ENCODE measurements at regions not wholly inside any gene's neighbourhood (a gene's known extent, or its start where the extent isn't known, plus 50 kb on each side); places are given as distances from the start of the nearest gene placed in this dataset.

DNA sequence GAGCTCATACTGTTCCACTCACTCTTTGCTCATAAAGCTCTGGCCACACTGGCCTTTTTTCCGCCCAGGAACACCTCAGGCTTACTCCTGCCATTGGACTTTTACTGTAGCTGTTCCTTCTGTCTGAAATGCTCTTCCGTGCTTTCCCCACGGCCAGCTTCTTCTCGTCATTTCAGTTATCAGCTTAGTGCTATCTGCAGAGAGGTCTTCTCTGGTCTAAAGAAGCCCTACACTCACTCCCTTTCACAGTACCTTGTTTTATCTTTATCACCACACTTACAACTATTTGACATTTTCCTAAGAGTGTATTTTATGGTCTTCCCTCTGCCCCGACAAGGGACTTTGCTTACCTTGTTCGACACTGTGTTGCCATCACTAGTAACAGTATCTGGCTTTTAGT lies 388.1 kb upstream of the SPRED2 start:
- H3K4me1 ChIP-seq (ENCODE audit: control insufficient read depth, insufficient read depth, low read length), result no peaks in the 10 kb centered on the region
- 97% methylated on average over 4 of the region's 6 CpGs for WGBS (ENCODE audit: insufficient coverage)

GRCh38 chr2:65819963-65820362 lies 387.6 kb upstream of the SPRED2 start:
- Histone ChIP-seq H3K36me3 (ENCODE audit: control insufficient read depth, insufficient read depth, low read length) (no peaks in the 10 kb centered on the region), H3K27ac (ENCODE audit: low read depth, low read length) (no peak overlapping the region), H3K4me3 (ENCODE audit: low read depth, low read length) (no peak overlapping the region), H3K4me1 (ENCODE audit: control insufficient read depth, insufficient read depth, low read length) (no peaks in the 10 kb centered on the region), H3K9me3 (ENCODE audit: control insufficient read depth, insufficient read depth, low read length) (no peaks in the 10 kb centered on the region), H3K27me3 (ENCODE audit: control insufficient read depth, insufficient read depth, low read length) (no peaks in the 10 kb centered on the region)
- no peak for DNase-seq (ENCODE audit: low read depth in 4 of 6, low spot score in 6 of 6)
- WGBS (ENCODE audit: insufficient coverage), result 91% methylated on average over 1 of the region's 1 CpG

More for the DNA sequence above, 388.1 kb upstream of the SPRED2 start:
- DNase-seq (ENCODE audit: low read depth in 4 of 6, low spot score in 6 of 6), result no peak
- Histone ChIP-seq H3K36me3 (ENCODE audit: control insufficient read depth, insufficient read depth, low read length) (no peaks in the 10 kb centered on the region), H3K4me3 (ENCODE audit: low read depth, low read length) (no peak overlapping the region), H3K27me3 (ENCODE audit: control insufficient read depth, insufficient read depth, low read length) (no peaks in the 10 kb centered on the region), H3K27ac (ENCODE audit: low read depth, low read length) (no peak overlapping the region), H3K9me3 (ENCODE audit: control insufficient read depth, insufficient read depth, low read length) (no peaks in the 10 kb centered on the region)

DNA sequence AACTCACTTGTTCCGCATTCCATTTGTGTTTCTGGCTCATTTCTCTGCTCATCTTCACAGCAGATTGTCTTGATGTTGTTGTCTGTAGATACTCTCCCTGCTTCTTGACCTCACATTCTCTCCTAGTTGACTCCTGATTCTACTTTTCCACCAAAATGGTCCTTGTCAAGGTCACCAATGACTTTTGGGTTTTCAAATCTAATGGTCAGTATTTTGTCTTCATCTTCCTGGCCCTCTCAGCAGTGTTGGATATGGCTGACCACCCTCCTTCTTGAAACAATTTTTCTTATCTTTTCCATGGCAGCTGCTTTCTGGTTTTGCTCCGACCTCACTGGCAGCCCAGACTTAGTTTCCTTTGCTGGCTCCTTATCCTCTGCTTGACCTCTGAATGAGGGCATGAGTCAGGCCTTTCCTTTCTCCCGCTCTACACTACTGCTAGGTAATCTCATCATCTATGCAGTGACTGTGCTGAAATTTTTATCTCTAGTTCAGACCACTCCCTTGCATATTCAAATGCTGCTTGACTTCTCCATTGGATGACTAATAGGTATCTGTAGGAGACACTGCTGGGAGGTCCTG lies 386.6 kb upstream of the SPRED2 start:
- DNase-seq (ENCODE audit: low read depth in 4 of 6, low spot score in 6 of 6), result no peak
- Histone ChIP-seq H3K9me3 (ENCODE audit: control insufficient read depth, insufficient read depth, low read length) (no peaks in the 10 kb centered on the region), H3K4me3 (ENCODE audit: low read depth, low read length) (no peak overlapping the region), H3K27me3 (ENCODE audit: control insufficient read depth, insufficient read depth, low read length) (no peaks in the 10 kb centered on the region), H3K4me1 (ENCODE audit: control insufficient read depth, insufficient read depth, low read length) (no peaks in the 10 kb centered on the region), H3K27ac (ENCODE audit: low read depth, low read length) (no peak overlapping the region), H3K36me3 (ENCODE audit: control insufficient read depth, insufficient read depth, low read length) (no peaks in the 10 kb centered on the region)
- WGBS (ENCODE audit: insufficient coverage), result 92% methylated on average over 2 of the region's 3 CpGs

GRCh38 chr2:65813631-65814173 lies 381.3 kb upstream of the SPRED2 start:
- Histone ChIP-seq H3K4me1 (ENCODE audit: control insufficient read depth, insufficient read depth, low read length) (no peaks in the 10 kb centered on the region), H3K4me3 (ENCODE audit: low read depth, low read length) (no peak overlapping the region), H3K27me3 (ENCODE audit: control insufficient read depth, insufficient read depth, low read length) (no peaks in the 10 kb centered on the region), H3K9me3 (ENCODE audit: control insufficient read depth, insufficient read depth, low read length) (no peaks in the 10 kb centered on the region), H3K36me3 (ENCODE audit: control insufficient read depth, insufficient read depth, low read length) (no peaks in the 10 kb centered on the region), H3K27ac (ENCODE audit: low read depth, low read length) (no peak overlapping the region)
- 86% methylated on average over 1 of the region's 2 CpGs for WGBS (ENCODE audit: insufficient coverage)
- peak in 1 of 6 donors; percentile 29 for DNase-seq (ENCODE audit: low read depth in 4 of 6, low spot score in 6 of 6)

DNA sequence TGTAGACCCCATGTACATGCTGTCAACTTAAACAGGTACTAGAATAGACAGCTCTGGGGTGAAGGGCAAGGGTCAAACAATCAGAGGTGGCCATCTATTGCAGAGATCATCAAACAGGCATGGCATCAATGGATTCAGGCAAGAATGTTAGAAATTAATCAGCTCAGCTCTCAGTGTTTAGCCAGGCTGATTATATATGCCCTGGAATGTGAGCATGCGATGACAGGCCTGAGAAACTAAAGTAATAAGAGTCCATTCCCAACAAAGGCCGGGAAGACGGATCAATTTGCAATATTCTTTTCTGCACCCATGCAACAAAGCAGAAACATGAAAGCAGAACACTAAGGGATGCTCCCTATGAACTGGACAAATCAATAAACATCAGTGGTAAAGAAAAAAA lies 380.5 kb upstream of the SPRED2 start:
- H3K4me3 ChIP-seq (ENCODE audit: low read depth, low read length), result no peak overlapping the region
- no peak overlapping the region for H3K27ac ChIP-seq (ENCODE audit: low read depth, low read length)
- no peaks in the 10 kb centered on the region for H3K36me3 ChIP-seq (ENCODE audit: control insufficient read depth, insufficient read depth, low read length)
- peaks cover 1% of the 10 kb centered on the region for H3K9me3 ChIP-seq (ENCODE audit: control insufficient read depth, insufficient read depth, low read length)
- no peaks in the 10 kb centered on the region for H3K4me1 ChIP-seq (ENCODE audit: control insufficient read depth, insufficient read depth, low read length)
- H3K27me3 ChIP-seq (ENCODE audit: control insufficient read depth, insufficient read depth, low read length), result no peaks in the 10 kb centered on the region
- DNase-seq (ENCODE audit: low read depth in 4 of 6, low spot score in 6 of 6), result no peak
- WGBS (ENCODE audit: insufficient coverage), result 100% methylated on average over 3 of the region's 3 CpGs

GRCh38 chr2:65807942-65808341 lies 375.5 kb upstream of the SPRED2 start:
- Histone ChIP-seq H3K4me1 (ENCODE audit: control insufficient read depth, insufficient read depth, low read length) (no peaks in the 10 kb centered on the region), H3K27ac (ENCODE audit: low read depth, low read length) (no peak overlapping the region), H3K9me3 (ENCODE audit: control insufficient read depth, insufficient read depth, low read length) (peaks cover 5% of the 10 kb centered on the region), H3K36me3 (ENCODE audit: control insufficient read depth, insufficient read depth, low read length) (no peaks in the 10 kb centered on the region), H3K27me3 (ENCODE audit: control insufficient read depth, insufficient read depth, low read length) (no peaks in the 10 kb centered on the region), H3K4me3 (ENCODE audit: low read depth, low read length) (no peak overlapping the region)
- no CpG with 5 or more reads among the region's 4 CpGs for WGBS (ENCODE audit: insufficient coverage)
- DNase-seq (ENCODE audit: low read depth in 4 of 6, low spot score in 6 of 6), result no peak

GRCh38 chr2:65804777-65805176 lies 372.4 kb upstream of the SPRED2 start:
- Histone ChIP-seq H3K4me1 (ENCODE audit: control insufficient read depth, insufficient read depth, low read length) (no peaks in the 10 kb centered on the region), H3K27me3 (ENCODE audit: control insufficient read depth, insufficient read depth, low read length) (no peaks in the 10 kb centered on the region), H3K27ac (ENCODE audit: low read depth, low read length) (no peak overlapping the region), H3K36me3 (ENCODE audit: control insufficient read depth, insufficient read depth, low read length) (no peaks in the 10 kb centered on the region), H3K9me3 (ENCODE audit: control insufficient read depth, insufficient read depth, low read length) (peaks cover 5% of the 10 kb centered on the region), H3K4me3 (ENCODE audit: low read depth, low read length) (no peak overlapping the region)
- no peak for DNase-seq (ENCODE audit: low read depth in 4 of 6, low spot score in 6 of 6)
- WGBS (ENCODE audit: insufficient coverage), result no CpG with 5 or more reads among the region's 3 CpGs

- H3K36me3 ChIP-seq (ENCODE audit: control insufficient read depth, insufficient read depth, low read length), result no peaks in the 10 kb centered on the region
- 17% methylated on average over 1 of the region's 6 CpGs for WGBS (ENCODE audit: insufficient coverage)
- DNase-seq (ENCODE audit: low read depth in 4 of 6, low spot score in 6 of 6), result peak in 1 of 6 donors; percentile 35
Observed at GRCh38 chr2:65802298-65802942, 370.0 kb upstream of the SPRED2 start.

GRCh38 chr2:65800998-65801397 lies 368.6 kb upstream of the SPRED2 start:
- no peak overlapping the region for H3K27ac ChIP-seq (ENCODE audit: low read depth, low read length)

More at GRCh38 chr2:65802298-65802942, 370.0 kb upstream of the SPRED2 start:
- peaks cover 6% of the 10 kb centered on the region for H3K4me1 ChIP-seq (ENCODE audit: control insufficient read depth, insufficient read depth, low read length)
- no peak overlapping the region for H3K27ac ChIP-seq (ENCODE audit: low read depth, low read length)
- no peaks in the 10 kb centered on the region for H3K27me3 ChIP-seq (ENCODE audit: control insufficient read depth, insufficient read depth, low read length)
- peaks cover 2% of the 10 kb centered on the region for H3K9me3 ChIP-seq (ENCODE audit: control insufficient read depth, insufficient read depth, low read length)
- no peak overlapping the region for H3K4me3 ChIP-seq (ENCODE audit: low read depth, low read length)

More at GRCh38 chr2:65800998-65801397, 368.6 kb upstream of the SPRED2 start:
- Histone ChIP-seq H3K4me1 (ENCODE audit: control insufficient read depth, insufficient read depth, low read length) (peaks cover 6% of the 10 kb centered on the region), H3K9me3 (ENCODE audit: control insufficient read depth, insufficient read depth, low read length) (peaks cover 1% of the 10 kb centered on the region), H3K4me3 (ENCODE audit: low read depth, low read length) (no peak overlapping the region), H3K36me3 (ENCODE audit: control insufficient read depth, insufficient read depth, low read length) (no peaks in the 10 kb centered on the region), H3K27me3 (ENCODE audit: control insufficient read depth, insufficient read depth, low read length) (no peaks in the 10 kb centered on the region)
- WGBS (ENCODE audit: insufficient coverage), result no CpG with 5 or more reads among the region's 1 CpG
- no peak for DNase-seq (ENCODE audit: low read depth in 4 of 6, low spot score in 6 of 6)
